Activated CD8-positive, alpha-beta T cell treated with anti-CD3 and anti-CD28 coated beads for 36 hours (primary cell): ENCODE measurements at regions not wholly inside any gene's neighbourhood (a gene's known extent, or its start where the extent isn't known, plus 50 kb on each side); places are given as distances from the start of the nearest gene placed in this dataset.

Experiments
- ATAC-seq: fragments of 200-7000 bp; cut with Tn5 transposase; one replicate; pipeline ENCODE4 v1.10.0; 2021; ENCODE audit warnings: mild to moderate bottlenecking, moderate library complexity
- CTCF ChIA-PET: fragments of 350-600 bp; sonication (Branson Sonifier 250); formaldehyde crosslinking; loops from one replicate; lab custom pipeline; 2021; ENCODE audit warnings: antibody characterized with exemption; lab: Charles Lee
- POLR2A ChIA-PET: fragments of 350-600 bp; sonication (Branson Sonifier 250); formaldehyde crosslinking; loops from one replicate; lab custom pipeline; 2021; ENCODE audit warnings: antibody characterized with exemption; lab: Charles Lee
- DNase-seq: peaks from one replicate; pipeline ENCODE4 v3.0.0-alpha.2; 2020
- H3K27ac Mint-ChIP-seq: one replicate; pipeline ENCODE4 v1.8.0; 2021; ENCODE audit warnings: mild to moderate bottlenecking, mixed read lengths
- H3K27me3 Mint-ChIP-seq: one replicate; pipeline ENCODE4 v1.8.0; 2021; ENCODE audit warnings: mixed read lengths
- H3K36me3 Mint-ChIP-seq: one replicate; pipeline ENCODE4 v1.8.0; 2021; ENCODE audit warnings: low read depth, mixed read lengths
- H3K4me1 Mint-ChIP-seq: one replicate; pipeline ENCODE4 v1.8.0; 2021; ENCODE audit warnings: low read depth, mixed read lengths
- H3K4me3 Mint-ChIP-seq: one replicate; pipeline ENCODE4 v1.8.0; 2021; ENCODE audit warnings: mild to moderate bottlenecking, moderate library complexity, mixed read lengths
- H3K9me3 Mint-ChIP-seq: one replicate; pipeline ENCODE4 v1.8.0; 2021; ENCODE audit warnings: mixed read lengths
- CTCF ChIP-seq: fragments of 200-600 bp; IDR thresholded peaks from one replicate; pipeline ENCODE4 v1.8.0; 2022; ENCODE audit warnings: antibody characterized with exemption, mild to moderate bottlenecking
- intact Hi-C: fragments of 100-400 bp; cut with micrococcal nuclease; formaldehyde crosslinking; loops from one replicate; pipeline ENCODE4 v1.10.0; 2022

DNA sequence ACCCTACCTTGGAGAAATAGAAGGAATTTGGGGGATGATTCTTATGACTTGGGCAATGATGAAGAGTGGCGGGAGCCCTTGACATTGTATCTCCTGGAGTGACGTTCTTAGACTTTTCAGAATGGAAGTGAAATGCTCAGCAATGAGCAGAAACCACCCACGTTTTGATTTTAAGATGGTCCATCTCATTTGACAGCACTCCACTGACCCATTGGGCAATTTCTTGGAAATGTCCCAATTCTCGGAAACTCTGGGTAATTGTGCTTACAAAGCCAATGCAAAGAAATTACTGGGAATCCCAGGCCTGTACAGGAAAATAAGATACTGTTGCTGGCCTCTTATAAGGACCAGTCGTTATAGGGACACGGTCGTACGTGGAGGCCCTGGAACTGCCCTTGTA, 170.0 kb upstream of the COPS8 start:
- ATAC-seq (no peak), DNase-seq (no peak)
- Mint-ChIP-seq H3K36me3 (no peaks in the 10 kb centered on the region), H3K27me3 (peaks cover 2% of the 10 kb centered on the region), H3K4me1 (no peaks in the 10 kb centered on the region), H3K9me3 (no peaks in the 10 kb centered on the region), H3K27ac (no peak overlapping the region), H3K4me3 (no peak overlapping the region)
- no peak for TF ChIP-seq CTCF
- CTCF ChIA-PET, result no interaction called here
- intact Hi-C loops, result no loop called here
- POLR2A ChIA-PET, result no interaction called here

DNA sequence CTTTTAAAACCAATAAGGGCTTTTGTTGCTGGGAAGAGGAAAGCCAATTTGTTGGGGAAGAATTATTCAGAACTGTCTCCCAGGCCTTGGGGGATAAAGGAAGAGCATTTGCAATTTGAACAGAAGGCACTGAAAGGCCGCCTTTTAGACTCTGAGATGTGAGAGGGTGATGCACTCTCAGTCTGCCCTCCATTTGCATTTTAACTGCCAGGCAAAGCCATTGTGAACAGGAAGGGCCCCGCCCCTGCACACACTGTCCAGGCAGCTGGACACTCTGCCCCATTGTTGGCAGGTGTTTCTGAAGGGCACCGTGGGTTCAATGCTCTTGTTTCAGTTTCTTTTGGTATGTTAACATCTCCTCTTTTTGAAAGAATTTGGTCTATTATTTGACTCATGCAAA, 169.5 kb upstream of the COPS8 start:
- intact Hi-C loops, result no loop called here
- H3K9me3 Mint-ChIP-seq, result no peaks in the 10 kb centered on the region
- no peak for DNase-seq
- no peak for TF ChIP-seq CTCF
- peaks cover 2% of the 10 kb centered on the region for H3K27me3 Mint-ChIP-seq
- no peaks in the 10 kb centered on the region for H3K4me1 Mint-ChIP-seq
- CTCF ChIA-PET, result no interaction called here
- ATAC-seq, result no peak
- H3K27ac Mint-ChIP-seq, result no peak overlapping the region
- H3K4me3 Mint-ChIP-seq, result no peak overlapping the region
- POLR2A ChIA-PET, result no interaction called here
- no peaks in the 10 kb centered on the region for H3K36me3 Mint-ChIP-seq

- H3K4me3 Mint-ChIP-seq, result no peak overlapping the region
- CTCF ChIA-PET, result no interaction called here
- no peak overlapping the region for H3K27ac Mint-ChIP-seq
- POLR2A ChIA-PET, result no interaction called here
- DNase-seq, result no peak
- H3K36me3 Mint-ChIP-seq, result no peaks in the 10 kb centered on the region
- TF ChIP-seq CTCF, result no peak
- H3K27me3 Mint-ChIP-seq, result peaks cover 2% of the 10 kb centered on the region
- intact Hi-C loops, result no loop called here
- H3K4me1 Mint-ChIP-seq, result no peaks in the 10 kb centered on the region
- H3K9me3 Mint-ChIP-seq, result no peaks in the 10 kb centered on the region
- ATAC-seq, result no peak
Measured at GRCh38 chr2:236916651-236917050, 169.0 kb upstream of the COPS8 start.

- no peak overlapping the region for H3K27ac Mint-ChIP-seq
- CTCF ChIA-PET, result no interaction called here
- no peak for DNase-seq
Measured at GRCh38 chr2:236917164-236917563, 168.5 kb upstream of the COPS8 start.

DNA sequence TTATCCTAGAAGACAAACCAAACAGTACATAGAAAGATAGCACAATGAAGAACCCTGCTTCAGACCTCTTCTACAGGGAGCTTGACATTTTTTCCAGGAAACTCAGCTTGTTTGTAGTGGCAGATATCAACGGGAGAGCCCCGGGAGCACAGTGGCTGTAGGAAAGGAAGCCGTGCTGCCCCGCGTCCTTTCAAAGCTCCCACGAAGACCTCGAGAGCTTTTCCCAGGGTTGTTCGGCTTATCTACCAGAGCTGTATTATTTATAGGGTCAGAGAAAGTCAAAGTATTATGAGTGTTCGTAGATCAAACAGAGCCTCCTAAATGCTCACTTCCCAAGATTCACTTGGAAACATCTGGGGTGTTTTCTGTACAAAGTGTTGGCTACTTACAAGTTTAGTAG, 167.1 kb upstream of the COPS8 start:
- Mint-ChIP-seq H3K9me3 (no peaks in the 10 kb centered on the region), H3K4me1 (no peaks in the 10 kb centered on the region), H3K4me3 (no peak overlapping the region), H3K27ac (no peak overlapping the region), H3K36me3 (no peaks in the 10 kb centered on the region), H3K27me3 (peaks cover 2% of the 10 kb centered on the region)
- ChIA-PET POLR2A (no interaction called here), CTCF (interaction anchor here (0.8 kb wide), 1 partner anchor 575 kb away, joined by 3 read pairs; no protein-coding TSS in a partner anchor)
- no peak for ATAC-seq
- no peak for TF ChIP-seq CTCF
- DNase-seq, result no peak
- intact Hi-C loops, result no loop called here

More at GRCh38 chr2:236917164-236917563, 168.5 kb upstream of the COPS8 start:
- no peak for TF ChIP-seq CTCF
- H3K4me1 Mint-ChIP-seq, result no peaks in the 10 kb centered on the region
- H3K9me3 Mint-ChIP-seq, result no peaks in the 10 kb centered on the region
- no peak overlapping the region for H3K4me3 Mint-ChIP-seq
- ATAC-seq, result no peak
- H3K36me3 Mint-ChIP-seq, result no peaks in the 10 kb centered on the region
- POLR2A ChIA-PET, result no interaction called here
- intact Hi-C loops, result no loop called here
- peaks cover 2% of the 10 kb centered on the region for H3K27me3 Mint-ChIP-seq
